KMS-11 (cell line): ENCODE measurements at regions not wholly inside any gene's neighbourhood (a gene's known extent, or its start where the extent isn't known, plus 50 kb on each side); places are given as distances from the start of the nearest gene placed in this dataset.

Experiments used
- H2AFZ ChIP-seq: fragments of 200-600 bp; sonication (generic); 2 replicates; pipeline ENCODE4 v1.6.1; 2016; ENCODE audit warnings: antibody characterized with exemption, mixed run types, low read depth
- H3K27ac ChIP-seq: fragments of 200-600 bp; sonication (generic); 2 replicates; pipeline ENCODE4 v1.6.1; 2016; ENCODE audit warnings: mild to moderate bottlenecking, mixed run types
- H3K27me3 ChIP-seq: fragments of 200-600 bp; sonication (generic); 2 replicates; pipeline ENCODE4 v1.6.1; 2017; ENCODE audit warnings: mild to moderate bottlenecking, low read depth, mixed run types, moderate library complexity; ENCODE audit not compliant: insufficient read depth
- H3K36me3 ChIP-seq: fragments of 200-600 bp; sonication (generic); 2 replicates; pipeline ENCODE4 v1.6.1; 2017; ENCODE audit warnings: mild to moderate bottlenecking, mixed run types; ENCODE audit not compliant: insufficient read depth
- H3K4me1 ChIP-seq: fragments of 200-600 bp; sonication (generic); 2 replicates; pipeline ENCODE4 v1.6.1; 2016; ENCODE audit warnings: mild to moderate bottlenecking, low read depth, mixed run types; ENCODE audit not compliant: poor library complexity, severe bottlenecking
- H3K4me2 ChIP-seq: fragments of 200-600 bp; sonication (generic); 2 replicates; pipeline ENCODE4 v1.7.0; 2016; ENCODE audit warnings: mild to moderate bottlenecking, mixed run types
- H3K4me3 ChIP-seq: fragments of 200-600 bp; sonication (generic); IDR thresholded peaks from 2 replicates; pipeline ENCODE4 v1.6.1; 2017; ENCODE audit warnings: low read depth, low read length, mixed read lengths; ENCODE audit not compliant: insufficient read depth
- H3K79me2 ChIP-seq: fragments of 200-600 bp; sonication (generic); 2 replicates; pipeline ENCODE4 v1.6.1; 2016; ENCODE audit warnings: low read depth, mixed run types; ENCODE audit not compliant: insufficient read depth
- H3K9ac ChIP-seq: fragments of 200-600 bp; sonication (generic); 2 replicates; pipeline ENCODE4 v1.6.1; 2016; ENCODE audit warnings: mild to moderate bottlenecking, mixed run types
- H4K20me1 ChIP-seq: fragments of 200-600 bp; sonication (generic); 2 replicates; pipeline ENCODE4 v1.6.1; 2016; ENCODE audit warnings: mild to moderate bottlenecking, mixed run types; ENCODE audit not compliant: insufficient read depth
- TF ChIP-seq, protein P1 (sequence below): fragments of 200-600 bp; sonication (generic); conservative IDR thresholded peaks from 2 replicates; pipeline ENCODE4 v1.6.1; 2017; ENCODE audit warnings: low read depth, mild to moderate bottlenecking, antibody characterized with exemption, low read length, moderate library complexity, mixed read lengths

DNA sequence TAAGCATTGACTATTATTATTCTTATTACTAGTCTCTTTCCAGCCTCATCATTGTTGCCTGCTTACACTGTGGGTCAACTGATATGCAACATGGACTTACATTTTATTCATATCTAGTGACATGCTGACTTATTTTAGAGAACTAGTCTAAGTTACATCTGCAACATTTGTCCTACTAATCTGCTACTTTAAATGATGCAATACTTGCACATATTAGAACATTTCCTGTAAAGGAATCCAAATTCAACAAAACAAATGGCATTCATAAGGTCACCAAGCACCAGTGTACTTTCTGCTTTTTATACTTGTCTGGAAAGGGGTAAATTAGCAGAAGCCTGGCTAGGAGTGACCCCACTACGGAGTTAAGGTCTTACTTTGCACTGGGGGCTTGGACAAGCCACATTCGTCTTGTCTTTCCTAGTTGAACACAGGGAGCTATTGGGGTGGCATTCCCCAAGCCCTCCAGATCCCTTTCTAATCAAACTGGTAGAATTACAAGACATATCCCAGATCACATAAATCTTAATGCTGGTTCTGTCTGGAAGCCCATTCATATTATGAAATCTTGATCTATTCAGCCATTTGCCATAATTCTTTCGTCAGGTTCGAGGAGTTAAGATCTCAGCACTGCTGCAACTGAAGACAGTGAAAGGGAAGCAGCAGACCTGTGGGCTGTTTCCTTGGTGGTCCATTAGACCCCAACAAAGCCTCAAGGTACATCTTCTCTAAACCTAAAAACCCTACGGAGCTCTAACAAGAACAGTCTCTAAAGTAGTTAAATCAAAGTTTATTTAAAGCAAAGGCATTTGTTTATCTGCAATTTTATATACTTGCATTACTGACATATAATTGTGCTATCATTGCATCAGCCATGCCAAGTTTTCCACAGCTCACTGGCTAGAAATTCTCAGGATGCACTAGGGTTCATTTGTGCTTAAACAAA lies 49.9 kb upstream of the RTN4 start:
- Histone ChIP-seq H3K4me1 (peaks cover 32% of the 10 kb centered on the region), H4K20me1 (no peaks in the 10 kb centered on the region), H3K4me2 (peak overlapping the region; percentile 23; the same call in 1 of the 2 replicates), H3K36me3 (no peaks in the 10 kb centered on the region), H3K27ac (no peak overlapping the region), H3K9ac (no peak overlapping the region), H3K27me3 (no peaks in the 10 kb centered on the region), H3K79me2 (no peaks in the 10 kb centered on the region), H2AFZ (no peak overlapping the region; the same call in 1 of the 2 replicates), H3K4me3 (no peak overlapping the region)
- TF ChIP-seq, protein P1, sequence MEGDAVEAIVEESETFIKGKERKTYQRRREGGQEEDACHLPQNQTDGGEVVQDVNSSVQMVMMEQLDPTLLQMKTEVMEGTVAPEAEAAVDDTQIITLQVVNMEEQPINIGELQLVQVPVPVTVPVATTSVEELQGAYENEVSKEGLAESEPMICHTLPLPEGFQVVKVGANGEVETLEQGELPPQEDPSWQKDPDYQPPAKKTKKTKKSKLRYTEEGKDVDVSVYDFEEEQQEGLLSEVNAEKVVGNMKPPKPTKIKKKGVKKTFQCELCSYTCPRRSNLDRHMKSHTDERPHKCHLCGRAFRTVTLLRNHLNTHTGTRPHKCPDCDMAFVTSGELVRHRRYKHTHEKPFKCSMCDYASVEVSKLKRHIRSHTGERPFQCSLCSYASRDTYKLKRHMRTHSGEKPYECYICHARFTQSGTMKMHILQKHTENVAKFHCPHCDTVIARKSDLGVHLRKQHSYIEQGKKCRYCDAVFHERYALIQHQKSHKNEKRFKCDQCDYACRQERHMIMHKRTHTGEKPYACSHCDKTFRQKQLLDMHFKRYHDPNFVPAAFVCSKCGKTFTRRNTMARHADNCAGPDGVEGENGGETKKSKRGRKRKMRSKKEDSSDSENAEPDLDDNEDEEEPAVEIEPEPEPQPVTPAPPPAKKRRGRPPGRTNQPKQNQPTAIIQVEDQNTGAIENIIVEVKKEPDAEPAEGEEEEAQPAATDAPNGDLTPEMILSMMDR: no peak
